IPS DF 19.7 (cell line): ENCODE measurements at regions not wholly inside any gene's neighbourhood (a gene's known extent, or its start where the extent isn't known, plus 50 kb on each side); places are given as distances from the start of the nearest gene placed in this dataset.

Source experiments
- DNase-seq: peaks from one replicate; pipeline ENCODE4 v3.0.0-alpha.2; 2013; ENCODE audit warnings: low read depth, low spot score

GRCh38 chr9:1267141-1267570 is 217.0 kb downstream of the DMRT2 start:
- no peak for DNase-seq

DNA sequence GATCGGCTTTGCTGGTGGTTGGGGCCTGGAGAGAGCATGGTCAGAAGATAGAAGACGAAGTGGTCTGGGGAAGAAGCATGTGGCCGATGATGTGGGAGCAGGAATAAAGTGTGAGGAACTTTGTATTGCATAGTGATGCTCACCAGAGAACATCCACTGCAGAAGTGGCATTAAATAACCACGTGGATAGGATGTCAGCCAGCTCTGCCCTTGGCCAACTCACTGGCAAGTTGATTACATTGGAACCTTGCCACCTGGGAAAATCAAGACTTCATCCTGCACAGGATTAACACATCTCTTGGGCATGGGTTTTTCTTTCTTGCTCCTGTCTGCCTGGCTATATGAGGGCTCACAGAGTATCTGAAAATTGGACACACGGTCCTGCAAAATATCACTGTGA is 217.4 kb downstream of the DMRT2 start:
- no peak for DNase-seq

DNA sequence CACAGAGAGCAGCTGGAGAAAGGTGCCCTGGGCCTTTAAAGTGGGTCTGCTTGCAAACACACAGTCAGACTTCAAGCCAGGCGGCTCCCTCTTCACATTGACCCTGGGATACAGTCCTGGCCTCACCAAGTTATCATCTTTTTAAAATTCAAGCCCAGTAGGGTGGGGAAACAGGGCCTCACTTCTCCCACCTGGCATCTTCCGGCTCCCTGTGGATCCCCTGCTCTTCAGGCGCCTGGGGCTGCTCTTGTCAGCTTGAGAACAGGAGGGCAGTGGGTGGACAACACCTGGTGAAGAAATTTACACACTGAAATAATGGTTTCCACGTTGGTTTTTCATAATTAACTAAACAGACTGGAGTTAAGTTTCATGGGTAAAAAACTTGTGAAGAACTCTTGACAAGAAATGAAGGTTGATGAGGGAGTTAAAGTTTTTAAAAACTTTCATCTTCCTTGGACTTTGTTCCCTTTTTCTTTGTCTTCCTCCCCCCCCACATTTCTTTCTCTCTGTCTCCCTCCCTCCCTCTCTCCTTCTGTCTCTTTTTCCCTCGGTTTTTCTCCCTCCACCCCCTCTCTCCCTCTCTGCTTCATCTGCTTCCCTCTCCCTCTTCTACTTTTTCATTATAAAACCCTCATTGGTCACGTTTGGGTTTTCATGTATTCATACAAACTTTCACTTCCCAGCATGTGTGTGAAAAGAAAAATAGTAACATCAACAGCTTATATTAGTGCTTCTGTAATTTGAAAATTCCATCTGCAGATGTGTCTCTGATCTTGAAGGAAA is 219.6 kb downstream of the DMRT2 start:
- no peak for DNase-seq

- DNase-seq = no peak
Observed at GRCh38 chr9:1271367-1271766, 221.2 kb downstream of the DMRT2 start.

DNA sequence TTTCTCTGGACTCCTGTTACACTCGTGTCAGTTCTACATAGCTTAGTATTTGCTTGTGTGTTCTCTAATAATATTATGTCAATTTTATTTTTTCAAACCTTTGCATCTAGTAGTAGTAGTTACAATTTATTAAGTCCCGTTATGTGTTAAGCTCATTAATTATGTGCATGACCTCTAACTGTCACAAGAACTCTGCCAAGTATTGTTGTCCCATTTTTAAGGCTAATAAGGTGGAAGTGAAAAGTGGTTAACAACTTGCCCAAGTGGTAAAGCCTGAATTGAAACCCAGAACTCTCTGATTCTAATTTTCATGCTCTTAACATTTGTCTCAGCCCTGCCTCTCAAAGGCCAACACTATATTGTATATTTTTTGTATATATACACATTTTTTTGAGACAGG is 221.6 kb downstream of the DMRT2 start:
- DNase-seq = no peak

GRCh38 chr9:1272488-1272887 is 222.3 kb downstream of the DMRT2 start:
- DNase-seq = no peak

DNA sequence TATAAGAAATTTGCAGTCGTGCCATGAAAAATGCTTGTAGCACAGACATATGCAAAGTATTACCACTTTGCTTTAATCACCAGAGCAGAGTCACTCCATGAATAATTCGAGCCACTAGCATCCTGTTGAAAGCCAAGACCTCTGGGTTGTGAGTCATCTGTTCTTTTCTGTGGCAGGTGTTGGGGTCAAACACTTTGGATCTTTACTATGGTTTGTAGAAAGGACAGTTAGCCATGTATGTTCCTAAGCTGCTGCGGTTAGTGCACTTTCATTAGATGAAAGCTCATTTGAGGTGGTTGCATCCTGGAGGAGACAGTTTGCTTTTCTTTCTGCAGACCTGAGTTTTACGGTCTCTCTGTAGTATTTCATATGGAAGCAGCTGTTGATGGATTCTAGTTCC is 223.7 kb downstream of the DMRT2 start:
- no peak for DNase-seq

DNA sequence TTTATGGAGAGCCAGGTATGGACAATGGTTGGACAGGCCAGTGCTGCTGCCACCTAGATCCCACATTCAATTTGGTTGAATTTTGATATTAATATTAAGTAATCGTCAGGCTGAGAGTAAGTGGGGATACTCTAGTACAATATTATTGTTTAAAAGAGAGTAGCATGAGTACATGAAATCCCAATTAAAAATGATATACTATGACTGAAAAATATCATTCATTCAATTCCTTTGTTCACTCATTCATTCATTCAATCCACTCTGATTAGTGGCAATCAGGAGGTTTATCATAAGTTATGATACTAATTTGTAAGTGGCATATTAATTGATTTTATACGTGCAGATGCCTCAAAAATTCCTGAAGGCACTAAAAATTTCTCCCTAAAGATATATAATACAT is 224.2 kb downstream of the DMRT2 start:
- DNase-seq = no peak

- no peak for DNase-seq
Observed at GRCh38 chr9:1276474-1276873, 226.3 kb downstream of the DMRT2 start.

GRCh38 chr9:1284727-1285126 is 234.6 kb downstream of the DMRT2 start:
- DNase-seq = no peak

GRCh38 chr9:1285526-1285925 is 235.4 kb downstream of the DMRT2 start:
- DNase-seq = no peak

DNA sequence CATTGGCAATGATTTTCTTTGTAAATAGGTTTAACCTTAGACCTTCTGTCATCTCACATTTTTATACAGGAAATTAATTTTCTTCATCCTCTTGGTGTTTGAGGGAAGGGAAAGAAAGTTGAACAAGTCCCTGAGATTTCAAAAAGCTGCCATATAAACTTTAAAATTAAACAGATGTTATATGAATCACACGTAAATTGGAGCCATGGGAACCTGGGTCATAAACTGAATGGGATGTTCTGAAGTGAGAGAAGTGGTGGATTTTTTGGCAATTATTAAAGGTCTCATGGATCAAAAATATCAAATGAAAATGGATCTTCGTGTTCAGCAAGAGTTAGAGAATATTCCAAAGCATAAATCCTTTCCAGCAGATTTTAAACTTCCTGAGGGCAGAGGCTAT is 242.2 kb downstream of the DMRT2 start:
- DNase-seq = no peak

- DNase-seq = no peak
Observed at GRCh38 chr9:1294641-1295258, 244.6 kb downstream of the DMRT2 start.

- no peak for DNase-seq
Observed at GRCh38 chr9:1296331-1296730, 246.2 kb downstream of the DMRT2 start.

GRCh38 chr9:1298046-1298445 is 247.9 kb downstream of the DMRT2 start:
- DNase-seq = no peak

DNA sequence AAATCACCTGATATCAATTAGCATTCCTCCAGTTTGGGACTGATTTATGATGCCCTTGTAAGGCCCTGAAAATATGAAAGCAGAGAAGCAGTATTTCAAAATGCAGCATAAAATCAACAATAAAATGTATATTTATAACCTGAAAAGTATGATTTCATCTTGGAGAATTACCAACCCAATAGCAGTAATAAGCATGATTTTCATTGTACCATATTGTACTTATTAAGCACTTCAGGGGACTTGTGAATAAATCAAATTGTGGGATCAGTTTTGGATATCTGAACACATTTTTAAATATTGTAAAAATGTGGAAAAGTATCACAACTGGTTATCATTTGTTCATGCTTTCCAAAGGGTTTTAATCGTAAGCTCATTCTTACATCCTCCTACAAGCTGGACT is 250.8 kb downstream of the DMRT2 start:
- DNase-seq = no peak

- no peak for DNase-seq
Observed at GRCh38 chr9:1303932-1304331, 253.8 kb downstream of the DMRT2 start.

- DNase-seq = no peak
Observed at GRCh38 chr9:1311462-1312042, 261.4 kb downstream of the DMRT2 start.

- DNase-seq = no peak
Observed at GRCh38 chr9:1319436-1319835, 269.3 kb downstream of the DMRT2 start.

DNA sequence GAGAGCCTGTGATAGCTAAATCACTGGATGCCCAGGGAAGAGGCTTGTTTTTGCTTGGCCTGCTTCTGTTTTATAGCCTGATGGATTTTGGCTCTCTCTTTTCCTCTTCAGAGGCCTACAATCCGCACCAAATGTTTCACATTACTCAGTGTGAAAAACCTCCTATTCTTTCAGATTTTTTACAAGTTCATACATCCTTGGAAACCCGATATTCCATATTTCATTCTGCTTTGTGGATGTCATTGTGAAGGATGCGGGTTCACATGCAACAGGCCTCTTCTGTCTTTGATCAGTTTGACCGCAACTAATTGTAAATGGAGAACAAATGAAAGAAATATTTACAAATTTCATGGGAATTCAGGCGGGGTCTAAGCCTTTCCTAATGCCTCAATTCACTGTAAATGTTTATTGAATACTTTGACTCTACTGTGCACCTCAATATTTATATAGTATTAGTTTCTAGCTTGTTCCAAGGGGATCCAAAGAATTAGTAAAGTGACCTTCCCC is 269.9 kb downstream of the DMRT2 start:
- DNase-seq = no peak

DNA sequence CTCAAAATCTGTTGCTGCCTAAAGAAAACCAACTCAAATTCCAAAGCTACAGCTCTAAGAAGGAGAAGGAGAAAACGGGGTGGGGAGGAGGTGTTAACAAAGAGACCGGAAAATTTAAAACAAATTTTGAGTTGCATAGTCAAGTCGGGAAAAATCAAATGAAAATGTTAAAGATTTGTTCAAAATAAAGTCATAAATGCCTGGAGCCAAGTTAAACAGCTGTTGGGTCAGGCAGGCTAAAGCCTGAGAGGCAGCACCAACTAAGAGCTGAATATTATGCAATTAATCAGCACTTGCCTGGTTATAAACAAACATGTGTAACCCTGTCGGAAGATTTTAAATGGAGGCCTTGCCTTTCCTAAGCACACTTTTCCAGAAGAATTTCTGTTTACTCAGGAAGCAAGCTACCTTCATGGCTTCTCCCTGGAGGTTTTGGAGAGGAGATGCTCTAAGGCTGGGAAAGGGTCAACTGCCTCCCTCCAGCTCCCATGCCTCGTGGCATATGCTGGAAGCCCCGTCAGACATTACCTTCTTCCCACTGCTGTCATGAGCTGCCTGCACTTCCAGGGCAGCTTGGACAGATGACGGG is 270.5 kb downstream of the DMRT2 start:
- DNase-seq = no peak

- no peak for DNase-seq
Observed at GRCh38 chr9:1327467-1327866, 277.3 kb downstream of the DMRT2 start.

- DNase-seq = no peak
Observed at GRCh38 chr9:1328341-1328740, 278.2 kb downstream of the DMRT2 start.
